ENCODE measurements at regions not wholly inside any gene's neighbourhood (a gene's known extent, or its start where the extent isn't known, plus 50 kb on each side); places are given as distances from the start of the nearest gene placed in this dataset.

GRCh38 chr13:22031702-22032286 lies 360.9 kb downstream of the FGF9 start:
- Histone ChIP-seq H3K9ac (ENCODE audit: control insufficient read depth, extremely low read depth, insufficient read depth, low read length) (no peak overlapping the region), H3K9me1 (ENCODE audit: control insufficient read depth, extremely low read depth, insufficient read depth, low read length) (no peaks in the 10 kb centered on the region), H3K79me2 (ENCODE audit: control insufficient read depth, insufficient read depth, low read length) (no peaks in the 10 kb centered on the region), H3K4me3 (ENCODE audit: control insufficient read depth in 2 of 3, extremely low read depth in 1 of 3, insufficient read depth in 2 of 3, low read depth in 1 of 3, low read length in 3 of 3) (no peak overlapping the region), H2AFZ (ENCODE audit: control insufficient read depth, low read length) (no peak overlapping the region), H3K36me3 (ENCODE audit: control insufficient read depth in 2 of 2, extremely low read depth in 1 of 2, insufficient read depth in 2 of 2, low read length in 2 of 2) (no peaks in the 10 kb centered on the region), H3K27me3 (ENCODE audit: control insufficient read depth, extremely low read depth, insufficient read depth, low read length) (no peaks in the 10 kb centered on the region), H3K27ac (ENCODE audit: control insufficient read depth, insufficient read depth, low read length) (no peak overlapping the region), H3K9me3 (ENCODE audit: control insufficient read depth, low read depth, low read length) (no peaks in the 10 kb centered on the region), H3K4me1 (ENCODE audit: control insufficient read depth, extremely low read depth, insufficient read depth, low read length) (no peaks in the 10 kb centered on the region), H4K20me1 (ENCODE audit: control insufficient read depth, extremely low read depth, insufficient read depth, low read length) (no peaks in the 10 kb centered on the region), H3K4me2 (ENCODE audit: control insufficient read depth, extremely low read depth, insufficient read depth, low read depth, low read length) (no peak overlapping the region)
- DNase-seq (ENCODE audit: low read depth, low spot score) (no peak), FAIRE-seq (no peak)
- TF ChIP-seq CTCF (optimal IDR thresholded peaks at IDR 0.05 in 1 of 3, IDR thresholded peaks at IDR 0.05 in 1 of 3, conservative IDR thresholded peaks at IDR 0.05 in 1 of 3; ENCODE audit: extremely low read depth in 1 of 3, insufficient read depth in 2 of 3, low read length in 3 of 3) (no peak), EZH2 (IDR thresholded peaks at IDR 0.05; ENCODE audit: low read length) (no peak)
- dilution Hi-C loops (cut with MboI; ENCODE audit: extremely low pct_ligation_motif_present, low sequenced_read_pairs): no loop called here

DNA sequence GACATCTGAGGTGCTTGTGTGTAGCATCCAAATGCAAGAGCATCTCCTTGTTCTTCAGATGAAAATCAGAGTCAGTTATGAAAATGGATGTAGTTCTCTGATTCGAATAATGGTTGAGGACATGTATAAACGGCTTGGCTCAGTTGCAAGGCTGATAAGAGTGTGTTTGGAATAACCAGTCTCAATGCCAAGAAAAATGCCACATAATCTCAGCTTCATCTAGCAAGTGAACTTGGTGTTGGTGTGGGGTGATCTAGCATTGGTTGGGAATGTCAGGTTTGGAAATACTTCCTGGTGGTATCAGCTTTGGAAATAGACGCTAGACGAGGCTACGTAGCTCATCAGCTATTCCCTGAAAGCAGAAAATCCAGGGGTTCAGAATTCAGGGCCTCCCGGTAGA lies 362.0 kb downstream of the FGF9 start:
- Histone ChIP-seq H3K9me1 (ENCODE audit: control insufficient read depth, extremely low read depth, insufficient read depth, low read length) (no peaks in the 10 kb centered on the region), H2AFZ (ENCODE audit: control insufficient read depth, low read length) (no peak overlapping the region), H3K4me1 (ENCODE audit: control insufficient read depth, extremely low read depth, insufficient read depth, low read length) (no peaks in the 10 kb centered on the region), H3K27ac (ENCODE audit: control insufficient read depth, insufficient read depth, low read length) (no peak overlapping the region), H3K4me2 (ENCODE audit: control insufficient read depth, extremely low read depth, insufficient read depth, low read depth, low read length) (no peak overlapping the region), H3K27me3 (ENCODE audit: control insufficient read depth, extremely low read depth, insufficient read depth, low read length) (no peaks in the 10 kb centered on the region), H3K4me3 (ENCODE audit: control insufficient read depth in 2 of 3, extremely low read depth in 1 of 3, insufficient read depth in 2 of 3, low read depth in 1 of 3, low read length in 3 of 3) (no peak overlapping the region), H4K20me1 (ENCODE audit: control insufficient read depth, extremely low read depth, insufficient read depth, low read length) (no peaks in the 10 kb centered on the region), H3K9me3 (ENCODE audit: control insufficient read depth, low read depth, low read length) (no peaks in the 10 kb centered on the region), H3K79me2 (ENCODE audit: control insufficient read depth, insufficient read depth, low read length) (no peaks in the 10 kb centered on the region), H3K36me3 (ENCODE audit: control insufficient read depth in 2 of 2, extremely low read depth in 1 of 2, insufficient read depth in 2 of 2, low read length in 2 of 2) (no peaks in the 10 kb centered on the region), H3K9ac (ENCODE audit: control insufficient read depth, extremely low read depth, insufficient read depth, low read length) (no peak overlapping the region)
- DNase-seq (ENCODE audit: low read depth, low spot score): no peak
- TF ChIP-seq EZH2 (IDR thresholded peaks at IDR 0.05; ENCODE audit: low read length): no peak
- dilution Hi-C loops (cut with MboI; ENCODE audit: extremely low pct_ligation_motif_present, low sequenced_read_pairs): no loop called here
- no peak for FAIRE-seq

DNA sequence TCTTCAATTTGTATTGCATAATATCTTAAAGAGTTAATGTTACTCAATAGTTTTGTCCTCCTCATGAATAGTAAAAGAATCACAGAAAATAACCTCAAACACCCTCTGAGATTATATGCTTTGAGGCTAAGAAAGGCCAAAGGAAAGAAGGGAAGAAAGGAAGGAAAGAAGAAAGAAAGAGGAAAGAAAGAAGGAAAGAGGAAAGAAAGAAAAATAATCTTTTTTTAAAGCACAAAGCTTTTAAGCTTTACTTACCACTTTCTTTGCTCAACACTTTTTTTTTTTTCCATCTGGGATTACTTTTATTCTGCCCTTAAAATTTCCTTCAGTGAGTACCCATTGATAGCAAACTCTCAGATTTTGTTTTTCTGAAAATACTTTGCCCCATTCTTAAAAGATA lies 369.1 kb downstream of the FGF9 start:
- dilution Hi-C loops (cut with MboI; ENCODE audit: extremely low pct_ligation_motif_present, low sequenced_read_pairs): no loop called here
- H3K27me3 ChIP-seq (ENCODE audit: control insufficient read depth, extremely low read depth, insufficient read depth, low read length): no peaks in the 10 kb centered on the region
- no peak overlapping the region for H3K27ac ChIP-seq (ENCODE audit: control insufficient read depth, insufficient read depth, low read length)
- no peaks in the 10 kb centered on the region for H3K36me3 ChIP-seq (ENCODE audit: control insufficient read depth in 2 of 2, extremely low read depth in 1 of 2, insufficient read depth in 2 of 2, low read length in 2 of 2)
- TF ChIP-seq CTCF (optimal IDR thresholded peaks at IDR 0.05 in 1 of 3, IDR thresholded peaks at IDR 0.05 in 1 of 3, conservative IDR thresholded peaks at IDR 0.05 in 1 of 3; ENCODE audit: extremely low read depth in 1 of 3, insufficient read depth in 2 of 3, low read length in 3 of 3) (no peak), EZH2 (IDR thresholded peaks at IDR 0.05; ENCODE audit: low read length) (no peak)
- no peaks in the 10 kb centered on the region for H4K20me1 ChIP-seq (ENCODE audit: control insufficient read depth, extremely low read depth, insufficient read depth, low read length)
- FAIRE-seq (no peak), DNase-seq (ENCODE audit: low read depth, low spot score) (no peak)
- no peak overlapping the region for H3K4me2 ChIP-seq (ENCODE audit: control insufficient read depth, extremely low read depth, insufficient read depth, low read depth, low read length)
- H2AFZ ChIP-seq (ENCODE audit: control insufficient read depth, low read length): no peak overlapping the region
- no peak overlapping the region for H3K4me3 ChIP-seq (ENCODE audit: control insufficient read depth in 2 of 3, extremely low read depth in 1 of 3, insufficient read depth in 2 of 3, low read depth in 1 of 3, low read length in 3 of 3)
- H3K9me3 ChIP-seq (ENCODE audit: control insufficient read depth, low read depth, low read length): no peaks in the 10 kb centered on the region
- no peaks in the 10 kb centered on the region for H3K79me2 ChIP-seq (ENCODE audit: control insufficient read depth, insufficient read depth, low read length)
- H3K4me1 ChIP-seq (ENCODE audit: control insufficient read depth, extremely low read depth, insufficient read depth, low read length): no peaks in the 10 kb centered on the region
- H3K9ac ChIP-seq (ENCODE audit: control insufficient read depth, extremely low read depth, insufficient read depth, low read length): no peak overlapping the region
- H3K9me1 ChIP-seq (ENCODE audit: control insufficient read depth, extremely low read depth, insufficient read depth, low read length): no peaks in the 10 kb centered on the region

Measured in keratinocyte (primary cell).